ENCODE measurements at regions not wholly inside any gene's neighbourhood (a gene's known extent, or its start where the extent isn't known, plus 50 kb on each side); places are given as distances from the start of the nearest gene placed in this dataset.

DNA sequence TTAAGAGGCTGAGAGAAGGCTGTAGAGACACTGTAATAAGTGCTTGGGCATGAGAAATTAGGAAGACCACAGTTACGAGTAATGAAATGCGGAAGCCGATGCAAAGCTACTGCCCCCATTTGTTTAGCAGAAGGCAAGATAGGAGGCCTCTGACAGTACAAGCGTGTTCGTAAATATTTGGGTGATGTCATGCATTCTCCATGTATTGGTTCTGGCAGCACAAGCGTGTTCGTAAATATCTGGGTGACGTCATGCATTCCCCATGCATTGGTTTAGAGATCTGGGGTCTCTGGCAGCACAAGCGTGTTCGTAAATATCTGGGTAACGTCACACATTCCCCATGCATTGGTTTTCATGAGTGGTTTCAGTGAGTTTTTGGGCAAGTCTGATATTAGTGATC, 661.5 kb upstream of the FRG1 start:
- no peak for DNase-seq (ENCODE audit: low read depth)

DNA sequence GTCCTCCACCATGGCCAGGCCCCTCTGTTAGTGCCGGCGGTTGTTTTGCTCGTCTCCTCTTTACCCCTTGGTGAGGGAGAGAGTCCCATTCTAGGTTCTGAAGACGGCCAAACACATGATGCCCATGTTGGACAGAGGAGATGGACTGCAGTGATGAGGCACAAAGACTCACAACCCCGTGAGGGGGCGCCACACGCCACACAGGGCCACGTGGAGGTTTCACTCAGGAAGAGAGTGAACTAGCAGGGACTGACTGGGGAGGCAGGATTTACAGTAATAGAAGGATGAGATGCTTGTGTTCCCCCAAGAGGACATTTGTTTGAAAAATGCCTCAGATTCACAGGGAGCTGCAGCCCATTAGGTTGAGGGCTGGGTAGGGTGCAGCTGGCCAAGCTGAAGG, 655.3 kb upstream of the FRG1 start:
- no peak for DNase-seq (ENCODE audit: low read depth)

DNA sequence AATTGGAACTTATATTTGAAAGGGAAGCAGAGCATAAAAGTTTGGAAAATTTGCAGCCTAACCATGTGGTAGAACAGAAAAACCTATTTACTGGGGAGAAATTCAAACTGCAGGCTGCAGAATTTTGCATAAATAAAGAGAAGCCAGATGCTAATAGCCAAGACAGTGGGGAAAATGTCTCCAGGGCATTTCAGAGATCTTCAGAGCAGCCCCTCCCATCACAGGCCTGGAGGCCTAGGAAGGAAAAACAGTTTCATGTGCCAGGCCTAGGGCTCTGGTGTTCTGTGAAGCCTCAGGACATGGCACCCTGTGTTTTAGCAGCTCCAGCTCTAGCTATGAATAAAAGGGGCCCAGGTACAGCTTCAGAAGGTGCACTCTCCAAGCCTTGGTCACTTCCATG, 648.7 kb upstream of the FRG1 start:
- no peak for DNase-seq (ENCODE audit: low read depth)

DNA sequence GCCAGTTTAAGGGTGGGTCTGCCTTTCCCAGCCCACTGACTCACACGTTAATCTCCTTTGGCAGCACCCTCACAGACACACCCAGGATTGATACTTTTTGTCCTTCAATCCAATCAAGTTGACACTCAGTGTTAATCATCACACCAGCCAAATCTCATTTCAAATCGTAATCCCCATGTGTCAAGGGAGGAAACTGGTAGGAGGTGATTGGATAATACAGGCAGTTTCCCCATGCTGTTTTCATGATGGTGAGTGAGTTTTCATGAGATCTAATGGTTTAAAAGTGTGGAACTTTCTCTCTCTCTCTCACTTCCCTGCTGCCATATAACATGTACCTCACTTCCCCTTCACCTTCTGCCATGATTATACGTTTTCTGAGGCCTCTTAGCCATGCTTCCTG, 647.2 kb upstream of the FRG1 start:
- no peak for DNase-seq (ENCODE audit: low read depth)

DNA sequence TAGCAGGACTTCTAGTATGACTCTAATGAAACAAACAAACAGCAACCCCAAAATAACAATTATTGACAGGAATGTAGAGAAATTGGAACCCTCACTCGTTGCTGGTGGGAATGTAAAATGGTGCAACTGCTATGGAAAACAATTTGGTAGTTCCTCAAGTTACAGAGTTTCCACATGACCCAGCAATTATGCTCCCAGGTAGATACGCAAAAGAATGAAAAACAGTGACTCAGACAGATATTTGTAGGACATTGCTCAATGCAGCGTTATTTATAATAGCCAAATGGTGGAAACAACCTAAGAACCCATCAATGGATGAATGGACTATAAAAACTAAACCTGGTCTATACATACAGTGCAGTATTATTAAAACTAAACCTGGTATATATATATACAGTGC, 646.1 kb upstream of the FRG1 start:
- no peak for DNase-seq (ENCODE audit: low read depth)

DNA sequence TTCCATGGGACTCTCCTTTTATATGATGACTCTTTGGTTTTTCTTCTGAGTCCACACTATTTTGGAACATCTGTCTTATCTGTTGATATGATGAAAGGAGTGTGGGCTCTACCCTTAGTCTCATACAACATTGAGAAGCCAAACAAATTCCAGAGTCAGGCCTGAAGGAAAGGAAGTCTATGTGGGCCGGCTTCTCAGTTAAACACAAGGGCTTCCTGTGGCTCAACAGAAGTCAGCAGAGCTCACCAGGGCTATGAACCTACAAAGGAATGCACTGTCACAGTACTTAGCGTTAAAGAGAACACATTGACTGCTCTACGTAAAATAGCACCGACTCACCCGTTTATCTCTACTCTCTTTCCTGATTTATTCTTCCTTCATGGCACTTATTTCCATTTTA, 641.0 kb upstream of the FRG1 start:
- no peak for DNase-seq (ENCODE audit: low read depth)

DNA sequence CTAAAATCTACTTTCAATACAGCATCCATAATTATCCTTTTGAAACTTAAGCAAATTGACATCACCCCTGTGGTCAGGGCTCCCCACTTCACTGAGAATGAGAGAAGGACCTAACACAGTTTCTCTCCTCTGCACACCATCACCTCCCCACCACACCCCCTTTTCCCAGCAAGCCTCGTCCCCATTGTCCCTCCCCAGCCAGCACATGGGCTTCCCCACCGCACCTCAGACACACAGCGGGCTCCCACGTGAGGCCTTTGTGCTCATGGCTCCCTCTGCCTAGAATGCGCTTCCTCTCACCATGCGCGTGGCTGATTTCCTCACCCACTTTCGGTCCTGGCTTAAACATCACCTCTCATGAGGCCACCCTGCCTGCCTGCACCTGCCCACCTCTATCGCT, 639.0 kb upstream of the FRG1 start:
- DNase-seq (ENCODE audit: low read depth): no peak

DNA sequence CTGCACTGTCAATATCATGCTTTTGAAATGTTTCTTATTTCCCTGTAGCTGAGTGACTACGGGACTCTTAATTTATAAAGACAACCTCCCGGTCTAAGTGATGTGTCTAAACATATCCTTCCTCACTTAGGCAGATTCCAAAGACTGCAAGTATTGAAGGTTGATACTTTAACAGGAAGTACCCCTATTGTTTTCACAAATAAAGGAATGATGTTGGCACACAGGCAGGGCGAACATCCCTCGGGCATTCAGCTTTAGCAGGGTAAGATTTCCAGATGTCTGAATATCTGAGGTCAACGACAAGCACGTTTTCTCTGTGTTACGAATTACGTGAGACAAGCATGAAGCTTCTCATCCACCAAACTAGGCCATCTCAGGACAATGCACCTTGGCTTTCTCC, 638.0 kb upstream of the FRG1 start:
- no peak for DNase-seq (ENCODE audit: low read depth)

DNA sequence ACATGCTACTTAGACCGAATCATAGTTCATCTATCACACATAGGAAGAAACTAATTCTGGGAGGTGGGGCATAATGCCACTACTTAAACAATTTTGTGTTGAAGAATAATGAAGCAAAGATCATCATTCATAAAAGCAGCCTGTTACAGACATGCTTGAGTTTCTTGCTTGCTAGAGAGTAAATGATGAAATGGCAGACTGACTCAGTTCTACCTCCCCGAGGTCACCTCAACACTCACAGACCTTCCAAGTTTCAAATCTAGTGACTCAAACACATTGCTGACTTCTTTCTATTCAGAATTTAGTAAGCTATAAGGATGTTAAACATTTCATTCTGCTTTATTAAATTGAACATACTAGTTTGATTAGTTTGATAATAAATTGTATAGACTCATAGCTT, 636.5 kb upstream of the FRG1 start:
- no peak for DNase-seq (ENCODE audit: low read depth)

DNA sequence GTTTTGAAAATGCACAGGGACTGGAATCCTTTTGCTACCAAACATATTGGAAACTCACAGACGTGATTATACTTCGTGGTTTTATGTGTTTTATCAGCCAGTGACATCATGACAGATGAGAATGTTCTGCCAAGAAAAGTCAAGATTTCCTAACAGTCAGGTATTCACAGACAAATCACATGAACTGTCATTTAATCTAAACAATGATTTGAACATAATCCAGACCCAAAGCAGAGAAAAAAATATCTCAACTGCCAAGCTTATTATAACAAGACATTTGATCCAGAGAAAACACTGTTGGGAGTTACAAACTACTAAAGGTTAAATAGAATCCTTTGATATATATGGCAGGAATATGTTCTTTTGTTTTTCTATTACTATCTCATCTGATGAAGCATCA, 635.9 kb upstream of the FRG1 start:
- DNase-seq (ENCODE audit: low read depth): no peak

DNA sequence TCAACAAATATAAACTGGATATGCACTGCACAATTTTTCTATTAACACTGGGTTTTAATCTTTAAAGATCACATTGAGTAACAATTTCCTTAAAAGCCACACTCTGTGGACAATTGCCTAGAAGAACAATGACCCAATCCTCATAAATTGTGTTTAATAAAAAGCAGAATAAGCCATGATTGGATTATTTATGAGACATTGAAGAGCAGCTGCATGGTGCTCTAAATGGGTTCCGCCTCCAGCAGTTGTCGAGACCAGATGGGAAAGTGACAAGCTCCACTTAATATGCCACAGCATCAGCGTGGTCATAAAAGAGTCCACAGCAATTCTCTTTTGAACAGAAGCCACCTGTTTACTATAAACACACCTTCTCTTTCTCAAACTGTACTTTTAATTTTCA, 635.2 kb upstream of the FRG1 start:
- no peak for DNase-seq (ENCODE audit: low read depth)

DNA sequence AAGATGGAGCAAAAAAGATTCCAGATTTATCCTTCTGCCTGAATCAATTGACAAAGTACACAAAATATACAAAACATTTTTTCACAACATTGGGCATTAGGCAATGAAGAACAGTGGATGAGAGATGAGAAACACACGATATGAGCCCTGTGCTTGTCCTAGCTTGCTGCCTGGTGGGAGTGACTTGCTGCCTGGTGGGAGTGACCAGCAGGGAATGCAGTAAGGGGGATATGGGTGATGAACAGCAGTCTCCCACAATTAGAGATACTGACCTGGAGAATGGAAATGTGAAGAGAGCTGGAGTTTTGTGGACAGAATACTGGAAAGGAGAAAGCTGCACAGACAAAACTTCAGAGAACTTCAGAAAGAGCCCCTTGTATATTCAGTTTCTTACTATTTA, 629.4 kb upstream of the FRG1 start:
- no peak for DNase-seq (ENCODE audit: low read depth)

DNA sequence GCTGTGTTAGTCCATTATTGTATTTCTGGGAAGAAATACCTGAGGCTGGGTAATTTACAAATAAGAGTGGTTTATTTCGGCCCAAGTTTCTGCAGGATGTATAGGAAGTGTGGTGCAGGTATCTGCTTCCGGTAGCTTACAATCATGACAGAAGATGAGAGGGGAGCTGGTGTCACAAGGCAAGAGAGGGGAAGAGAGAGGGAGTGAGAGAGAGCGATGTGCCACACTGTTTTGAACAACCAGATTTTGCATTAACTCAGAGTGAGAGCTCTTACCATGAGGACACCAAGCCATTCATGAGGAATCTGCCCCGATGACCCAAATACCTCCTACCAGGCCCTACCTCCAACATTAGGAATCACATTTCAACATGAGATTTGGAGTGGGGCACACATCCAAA, 627.6 kb upstream of the FRG1 start:
- no peak for DNase-seq (ENCODE audit: low read depth)

DNA sequence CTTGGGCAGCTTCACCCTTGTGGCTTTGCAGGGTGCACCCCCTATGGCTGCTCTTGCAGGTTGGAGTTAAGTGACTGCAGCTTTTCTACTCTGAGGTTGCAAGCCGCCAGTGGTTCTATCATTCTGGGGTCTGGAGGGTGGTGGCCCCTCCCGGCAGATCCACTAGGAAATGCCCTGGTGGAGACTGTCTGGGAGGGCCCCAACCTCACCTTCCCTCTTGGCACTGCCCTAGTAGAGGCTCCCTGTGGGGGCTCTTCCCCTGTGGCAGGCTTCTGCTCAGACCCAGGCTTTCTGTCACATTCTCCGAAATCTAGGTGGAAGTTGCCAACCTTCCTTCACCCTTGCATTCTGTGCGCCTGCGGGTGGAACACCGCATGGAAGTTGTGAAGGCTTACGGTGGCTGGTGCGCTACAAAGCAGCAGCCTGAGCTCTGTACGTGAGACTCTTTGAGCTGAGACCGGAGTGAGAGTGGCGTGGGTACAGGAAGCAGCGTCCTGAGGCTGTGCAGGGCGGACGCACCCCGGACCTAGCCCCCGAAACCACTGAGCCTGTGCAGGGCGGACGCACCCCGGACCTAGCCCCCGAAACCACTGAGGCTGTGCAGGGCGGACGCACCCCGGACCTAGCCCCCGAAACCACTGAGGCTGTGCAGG, 626.7 kb upstream of the FRG1 start:
- DNase-seq (ENCODE audit: low read depth): no peak

DNA sequence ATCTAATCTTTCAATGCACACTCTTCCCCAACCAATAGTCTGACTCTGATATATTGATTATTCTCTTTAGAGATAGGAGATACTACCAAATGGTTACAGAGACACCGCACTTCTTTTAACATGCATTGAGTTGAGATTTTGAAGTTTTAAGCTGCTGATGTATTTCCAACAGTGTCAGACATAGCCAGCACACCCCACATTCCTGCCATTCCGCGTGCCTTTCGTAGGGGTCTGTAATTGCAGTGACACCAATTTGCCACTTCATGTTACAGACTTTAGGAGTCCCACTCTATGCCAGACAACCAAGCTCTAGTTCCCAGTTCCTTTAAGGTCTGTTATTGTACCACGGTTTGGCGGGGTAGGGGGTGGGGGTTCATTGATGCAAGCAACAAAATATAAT, 618.2 kb upstream of the FRG1 start:
- DNase-seq (ENCODE audit: low read depth): no peak

DNA sequence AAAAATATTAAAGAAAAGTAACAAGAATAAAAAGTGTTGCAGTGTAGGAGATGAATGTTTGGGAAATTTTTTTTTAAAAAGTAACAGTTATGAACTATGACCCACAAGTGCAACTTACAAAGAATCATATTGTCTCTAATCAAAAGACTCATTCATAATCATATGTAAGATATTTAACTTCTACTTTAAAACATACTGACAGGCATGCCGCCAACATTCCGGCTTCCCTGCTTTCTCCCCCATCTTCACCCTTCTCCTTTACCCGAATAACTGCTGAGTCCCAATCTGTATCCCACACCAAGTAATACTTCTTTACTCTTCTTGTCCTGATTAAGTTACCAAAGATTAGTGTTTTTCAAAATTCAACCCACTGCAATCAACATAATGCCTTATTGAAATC, 598.8 kb upstream of the FRG1 start:
- DNase-seq (ENCODE audit: low read depth): no peak

DNA sequence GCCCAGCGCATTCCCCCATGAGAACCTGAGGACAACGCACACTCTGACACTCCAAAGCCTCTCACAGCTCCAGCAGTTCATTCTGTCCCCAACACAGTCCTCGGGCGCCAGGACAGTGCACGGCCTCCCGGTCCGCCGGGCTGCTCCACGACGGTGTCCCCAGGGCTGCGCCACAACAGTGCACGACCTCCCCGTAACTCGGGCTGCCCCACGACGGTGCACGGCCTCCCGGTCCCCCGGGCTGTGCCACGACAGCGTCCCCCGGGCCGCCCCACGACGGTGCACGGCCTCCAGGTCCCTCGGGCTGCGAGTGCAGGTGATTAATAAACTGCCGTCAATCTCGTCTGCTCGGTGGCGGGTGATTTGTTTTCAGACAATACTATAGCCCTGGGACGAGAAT, 585.1 kb upstream of the FRG1 start:
- DNase-seq (ENCODE audit: low read depth): no peak

DNA sequence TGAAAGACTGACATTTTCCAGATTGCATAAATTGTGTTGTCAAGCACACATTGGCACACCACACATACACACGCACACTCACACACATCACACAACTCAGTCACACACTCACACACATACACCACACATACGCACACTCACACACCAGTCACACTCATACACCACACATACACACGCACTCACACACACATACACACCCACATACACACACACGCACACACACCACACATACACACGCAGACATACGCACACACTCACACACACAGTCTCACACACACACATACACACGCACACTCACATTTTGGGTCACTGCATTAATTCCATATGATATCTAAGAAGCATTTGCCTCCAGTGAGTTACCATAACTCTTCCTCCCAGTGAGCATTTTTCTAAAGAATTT, 578.3 kb upstream of the FRG1 start:
- no peak for DNase-seq (ENCODE audit: low read depth)

DNA sequence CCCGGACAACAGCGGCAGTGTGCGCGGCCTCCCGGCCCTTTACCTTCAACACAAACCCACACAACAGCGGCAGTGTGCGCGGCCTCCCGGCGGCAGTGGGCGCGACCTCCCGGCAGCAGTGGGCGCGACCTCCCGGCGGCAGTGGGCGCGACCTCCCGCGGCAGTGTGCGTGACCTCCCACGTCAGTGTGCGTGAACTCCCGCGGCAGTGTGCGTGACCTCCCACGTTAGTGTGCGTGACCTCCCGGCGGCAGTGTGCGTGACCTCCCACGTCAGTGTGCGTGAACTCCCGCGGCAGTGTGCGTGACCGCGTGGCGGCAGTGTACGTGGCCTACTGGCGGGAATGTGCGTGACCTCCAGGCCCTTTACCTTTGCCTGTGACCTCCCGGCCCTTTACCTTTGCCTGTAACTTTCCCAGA, 576.6 kb upstream of the FRG1 start:
- no peak for DNase-seq (ENCODE audit: low read depth)

DNA sequence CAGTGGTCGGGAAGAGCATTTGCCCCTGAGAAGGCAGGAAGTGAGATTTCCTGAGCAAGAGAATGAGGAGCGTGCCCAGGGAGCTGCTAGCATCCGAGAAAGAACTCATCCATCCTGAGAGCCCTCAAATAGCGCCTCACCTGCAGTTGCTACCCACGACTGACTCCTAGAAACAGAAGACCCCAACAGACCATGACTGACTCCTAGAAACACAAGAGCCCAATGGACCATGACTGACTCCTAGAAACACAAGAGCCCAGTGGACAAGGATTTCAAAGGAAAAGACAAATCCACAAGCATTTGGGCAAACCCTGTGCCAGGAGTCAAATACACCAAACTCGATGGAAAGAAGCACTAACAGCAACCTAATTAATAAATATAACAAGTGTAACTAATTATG, 575.2 kb upstream of the FRG1 start:
- DNase-seq (ENCODE audit: low read depth): no peak

DNA sequence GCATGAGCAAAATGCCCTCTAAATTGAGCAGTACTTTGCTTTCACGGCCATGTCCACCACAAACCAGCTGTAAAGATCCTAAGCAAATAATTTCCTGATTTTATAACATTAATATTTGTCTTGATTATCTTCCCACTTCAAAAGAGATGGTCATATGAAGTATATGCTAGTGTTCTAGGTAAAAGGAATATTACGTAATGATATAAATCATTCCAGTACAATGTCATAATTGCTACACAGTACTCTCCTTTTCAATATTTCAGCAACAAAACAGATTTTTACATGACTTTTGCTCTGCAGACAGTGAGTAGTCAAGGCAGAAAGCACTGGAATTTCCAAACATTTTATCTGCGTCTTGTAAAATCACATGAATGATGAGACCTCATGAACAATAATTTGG, 572.8 kb upstream of the FRG1 start:
- no peak for DNase-seq (ENCODE audit: low read depth)

DNA sequence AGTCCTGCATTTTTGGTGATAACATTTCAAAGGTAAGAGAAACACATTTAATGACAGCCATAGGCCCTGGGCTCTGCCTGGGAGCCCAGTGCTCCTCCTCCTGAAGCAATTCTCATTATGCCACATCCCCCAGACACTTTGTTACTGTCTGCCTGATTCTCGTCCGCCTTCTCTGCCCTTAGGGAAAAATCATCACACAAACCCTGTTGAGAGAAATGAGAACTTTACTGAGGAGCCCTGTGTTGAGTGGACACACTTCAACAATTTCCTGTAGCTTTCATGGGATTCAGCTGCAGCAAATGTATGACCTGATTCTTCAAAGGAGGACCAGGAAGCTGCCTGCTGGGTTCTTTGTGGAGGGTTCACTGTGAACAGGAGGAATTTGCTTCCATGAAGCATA, 566.5 kb upstream of the FRG1 start:
- DNase-seq (ENCODE audit: low read depth): no peak

DNA sequence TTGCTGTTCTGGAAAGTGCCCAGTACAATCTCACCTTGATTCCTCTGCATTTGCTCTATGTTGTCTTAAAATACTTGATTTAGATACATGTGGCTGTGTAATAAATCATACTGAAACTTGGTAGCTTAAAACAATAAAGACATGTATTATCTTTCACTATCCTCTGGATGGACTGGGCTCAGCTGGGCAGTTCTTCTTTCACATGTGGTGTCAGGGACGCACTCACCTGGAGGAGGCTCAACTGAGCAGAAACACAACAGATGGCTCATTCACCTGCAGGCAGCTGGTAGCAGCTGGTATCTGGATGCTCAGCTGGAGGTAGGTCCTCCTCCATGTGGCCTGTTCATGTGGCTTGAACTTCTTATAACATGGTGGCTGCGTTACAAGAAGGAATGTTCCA, 563.8 kb upstream of the FRG1 start:
- DNase-seq (ENCODE audit: low read depth): no peak

DNA sequence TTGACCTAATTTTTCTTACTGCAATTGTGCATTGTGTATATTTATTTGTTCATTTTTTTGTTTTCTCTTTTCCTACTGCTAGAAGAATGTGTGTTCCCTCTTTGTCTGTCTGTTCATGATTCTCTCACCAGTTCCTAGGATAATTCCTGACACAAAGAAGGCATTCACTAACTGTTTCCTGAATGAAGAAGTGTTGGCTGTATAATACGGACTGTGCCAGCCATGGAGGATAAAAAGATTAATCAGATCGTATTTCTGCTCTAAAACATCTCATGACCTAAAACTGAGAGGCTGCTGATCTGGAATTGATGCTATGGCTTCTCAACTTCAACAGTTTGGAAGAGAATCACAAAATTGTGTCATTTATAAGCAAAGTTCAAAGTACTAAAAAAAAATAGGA, 563.1 kb upstream of the FRG1 start:
- DNase-seq (ENCODE audit: low read depth): no peak

DNA sequence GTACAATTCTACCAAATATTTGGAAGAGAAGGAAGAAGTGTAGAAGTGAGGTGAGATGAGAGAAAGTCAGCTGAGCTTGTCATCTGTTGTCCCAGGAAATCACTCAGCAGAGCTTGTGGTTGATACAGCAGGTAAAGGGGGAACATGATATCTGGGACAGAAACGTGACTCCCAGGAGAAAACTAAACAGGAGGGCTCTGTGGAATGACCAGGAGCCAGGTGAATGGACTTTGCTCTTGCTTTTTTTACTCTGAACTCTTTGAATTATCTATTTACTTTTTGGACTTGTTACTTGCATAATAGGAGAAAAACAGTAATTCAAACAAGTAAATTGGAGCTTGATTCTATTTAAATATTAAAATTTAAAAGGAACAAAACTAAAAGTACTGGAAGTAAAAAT, 555.6 kb upstream of the FRG1 start:
- DNase-seq (ENCODE audit: low read depth): no peak

All from activated T-cell treated with anti-CD3 and anti-CD28 coated beads for 24 hours (primary cell).